ENCODE measurements at regions not wholly inside any gene's neighbourhood (a gene's known extent, or its start where the extent isn't known, plus 50 kb on each side); places are given as distances from the start of the nearest gene placed in this dataset.
"Not testable (repeated sequence)": the region's sequence is repeated elsewhere in the genome, so short reads cannot be mapped to it uniquely, and the experiment has no call there.

DNA sequence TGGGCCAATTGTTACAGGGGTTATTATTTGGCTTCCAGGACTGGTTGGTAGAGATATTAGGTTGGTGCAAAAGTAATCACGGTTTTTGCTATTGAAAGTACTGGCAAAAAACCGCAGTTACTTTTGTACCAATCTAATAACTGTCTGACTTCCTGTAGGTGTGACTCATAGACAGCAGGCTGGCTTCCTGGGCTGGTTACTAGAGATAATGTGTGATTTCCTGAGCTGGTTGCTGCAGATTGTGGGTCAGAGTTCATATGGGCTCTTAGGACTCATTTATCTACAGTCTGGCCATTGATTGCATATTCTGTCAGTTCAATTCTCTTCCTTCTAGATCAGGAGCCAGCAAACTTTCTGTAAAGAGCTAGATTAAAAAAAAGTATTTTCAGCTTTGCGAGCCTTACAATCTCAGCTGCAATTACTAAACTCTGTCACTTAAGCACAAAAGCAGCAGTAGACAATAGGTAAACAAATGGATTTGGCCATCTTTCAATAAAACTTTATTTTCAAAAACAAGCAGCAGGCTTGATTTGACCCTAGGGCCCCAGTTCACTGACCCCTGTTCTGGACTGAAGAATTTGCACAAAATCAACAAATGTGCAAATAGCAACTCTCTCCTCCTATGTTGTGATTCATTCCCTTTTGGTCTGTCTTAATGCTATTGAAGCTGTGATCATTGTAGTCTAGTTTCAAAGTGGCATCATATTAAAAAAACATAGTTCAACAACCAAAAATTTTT is 50.8 kb upstream of the BOD1L1 start:
- peak; percentile 2 to 37 for DNase-seq

DNA sequence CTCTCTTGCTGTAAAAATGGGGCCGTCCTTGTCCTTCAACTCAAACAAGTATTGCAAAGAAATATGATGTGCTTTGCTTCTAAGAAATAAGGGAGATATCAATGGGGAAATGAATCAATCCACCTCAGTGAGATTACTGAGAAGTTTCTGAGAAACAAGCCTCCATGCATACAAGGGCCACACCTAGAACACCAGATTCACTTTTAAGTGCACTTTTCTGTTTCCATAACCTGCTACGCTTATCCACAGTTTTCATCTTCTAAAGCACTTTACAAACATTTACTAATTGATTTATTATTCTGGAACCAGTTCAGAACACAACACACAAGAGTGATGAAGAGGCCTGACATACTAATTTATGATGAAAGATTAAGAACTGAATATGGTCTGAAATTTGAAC is 54.0 kb upstream of the BOD1L1 start:
- DNase-seq, result no peak

- DNase-seq, result no peak
Measured at GRCh38 chr4:13694256-13694655, 66.7 kb upstream of the BOD1L1 start.

DNA sequence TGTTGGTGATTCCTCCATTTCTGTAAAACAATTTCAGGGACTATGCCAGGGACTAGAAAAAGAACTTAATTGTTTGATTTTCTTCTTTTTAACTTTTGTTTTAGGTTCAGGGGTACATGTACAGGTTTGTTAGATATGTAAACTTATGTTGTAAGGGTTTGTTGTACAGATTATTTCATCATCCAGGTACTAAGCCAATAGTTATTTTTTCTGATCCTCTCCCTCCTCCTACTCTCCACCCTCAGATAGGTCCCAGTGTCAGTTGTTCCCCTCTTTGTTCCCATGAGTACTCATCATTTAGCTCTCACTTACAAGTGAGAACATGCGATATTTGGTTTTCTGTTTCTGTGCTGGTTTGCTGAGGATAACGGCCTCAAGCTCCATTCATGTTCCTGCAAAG is 70.8 kb upstream of the BOD1L1 start:
- DNase-seq, result no peak

GRCh38 chr4:13700021-13700857 is 72.7 kb upstream of the BOD1L1 start:
- DNase-seq, result no peak

DNA sequence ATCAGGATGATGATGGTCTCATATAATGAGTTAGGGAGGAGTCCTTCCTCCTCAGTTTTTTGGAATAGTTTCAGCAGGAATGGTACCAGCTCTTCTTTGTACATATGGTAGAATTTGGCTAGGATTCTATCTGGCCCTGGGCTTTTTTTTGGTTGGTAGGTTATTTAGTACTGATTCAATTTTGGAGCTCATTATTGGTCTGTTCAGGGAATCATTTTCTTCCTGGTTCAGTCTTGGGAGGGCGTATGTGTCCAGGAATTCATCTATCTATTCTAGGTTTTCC is 73.3 kb upstream of the BOD1L1 start:
- not testable (repeated sequence) for DNase-seq

DNA sequence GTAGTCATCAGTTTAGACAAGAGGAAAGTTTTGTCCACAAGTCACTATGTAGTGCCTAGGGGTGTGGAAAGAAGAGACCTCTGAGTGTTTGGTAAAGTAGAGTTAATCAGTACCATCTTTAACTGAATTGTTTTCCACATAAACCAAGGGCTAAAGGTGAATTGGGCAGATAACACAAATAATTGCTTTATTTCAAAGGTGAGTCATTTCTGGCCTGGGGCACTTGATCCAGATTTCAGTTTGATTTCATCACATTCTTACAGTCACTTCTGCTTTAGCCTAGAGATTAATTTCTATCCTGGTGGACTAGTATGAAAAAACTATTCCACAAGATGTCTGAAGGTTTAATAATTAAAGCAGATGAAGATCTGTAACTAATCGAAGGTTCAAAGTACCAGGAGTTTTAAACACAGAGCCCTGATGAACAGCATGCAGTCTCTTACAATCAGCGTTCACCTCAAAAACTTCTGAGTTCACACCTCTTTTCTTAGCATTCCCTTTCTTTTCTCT is 74.5 kb upstream of the BOD1L1 start:
- peak in 1 of 2 experiments; percentile 16 for DNase-seq

DNA sequence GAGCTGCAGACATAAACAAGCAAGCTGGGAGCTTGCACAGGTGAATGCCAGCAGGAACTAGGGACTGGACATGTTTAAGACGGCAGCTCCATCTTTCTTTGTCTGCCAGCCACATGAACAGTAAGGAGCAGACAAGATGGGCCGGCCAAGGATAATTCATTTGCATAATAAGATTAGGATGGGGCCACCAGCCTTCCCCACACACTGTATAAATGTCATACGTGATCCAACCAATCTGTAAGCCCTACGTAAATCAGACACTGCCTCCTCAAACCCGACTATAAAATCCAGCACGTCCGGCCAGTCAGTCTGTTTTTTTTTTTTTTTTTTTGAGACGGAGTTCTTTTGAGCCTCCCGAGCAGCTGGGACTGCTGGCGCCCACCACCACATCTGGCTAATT is 75.6 kb upstream of the BOD1L1 start:
- DNase-seq, result no peak

DNA sequence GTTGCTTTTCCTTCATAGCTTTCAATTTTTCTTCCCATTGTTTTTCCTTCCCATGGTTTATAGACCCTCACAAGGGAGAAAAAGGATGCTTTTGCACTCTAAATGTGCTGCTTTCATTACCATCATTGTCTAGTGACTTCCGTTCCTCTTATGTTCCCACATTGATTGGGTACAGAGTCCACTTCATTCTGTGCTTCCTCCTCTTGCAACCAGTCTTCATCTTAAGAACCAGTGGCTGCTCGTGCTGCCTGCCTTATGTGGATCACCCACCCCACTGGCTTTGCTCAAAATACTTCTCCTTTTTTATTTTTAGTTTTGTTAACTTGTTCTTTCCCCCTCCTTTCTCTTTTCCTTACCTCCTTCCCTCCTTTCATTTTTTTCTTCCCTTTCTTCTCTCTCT is 76.5 kb upstream of the BOD1L1 start:
- no peak for DNase-seq

GRCh38 chr4:13704761-13705160 is 77.2 kb upstream of the BOD1L1 start:
- no peak for DNase-seq

DNA sequence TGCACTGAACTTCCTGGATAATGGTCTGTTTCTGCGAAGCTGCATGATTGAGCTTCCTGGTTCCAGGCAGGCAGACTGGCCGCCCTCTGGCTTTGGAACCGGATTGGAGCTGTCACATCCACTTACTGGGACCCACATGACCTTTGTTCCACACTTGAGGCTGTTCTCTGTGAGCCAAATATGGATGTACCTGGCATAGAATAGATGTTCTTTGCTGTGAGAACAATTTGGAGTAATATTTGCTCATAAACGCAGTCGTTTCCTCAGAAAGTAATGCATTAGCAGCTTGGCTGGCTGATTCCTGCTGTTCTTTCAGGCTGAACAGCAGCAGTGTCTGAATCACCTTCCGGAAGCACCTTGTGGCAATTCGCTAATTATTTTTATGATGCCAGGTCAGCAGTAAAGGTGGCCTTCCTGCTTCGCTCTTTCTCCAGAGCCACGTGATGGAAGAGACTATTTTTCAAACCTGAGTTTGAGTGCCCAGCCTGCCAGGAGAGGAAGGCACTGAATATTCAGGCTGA is 78.1 kb upstream of the BOD1L1 start:
- no peak for DNase-seq

GRCh38 chr4:13706120-13706519 is 78.6 kb upstream of the BOD1L1 start:
- no peak for DNase-seq

DNA sequence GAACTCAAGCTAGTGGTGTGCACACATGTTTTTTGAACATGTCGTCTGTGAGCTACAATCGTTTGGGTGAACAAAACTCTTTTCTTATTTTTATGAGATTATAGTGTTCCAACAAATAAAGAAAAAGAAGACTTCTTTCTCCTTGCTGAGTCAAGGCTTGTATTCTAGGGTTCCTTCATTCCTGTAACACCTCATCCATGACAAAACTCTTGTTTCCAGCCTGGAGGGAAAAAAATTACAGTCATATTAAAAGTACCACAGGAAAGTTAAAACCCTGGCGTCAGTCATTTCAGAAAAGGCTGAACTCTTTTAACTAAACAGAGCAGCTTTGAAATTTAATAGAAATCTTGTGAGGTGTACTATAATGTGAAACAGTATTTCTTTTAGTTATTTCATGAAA is 79.2 kb upstream of the BOD1L1 start:
- no peak for DNase-seq

DNA sequence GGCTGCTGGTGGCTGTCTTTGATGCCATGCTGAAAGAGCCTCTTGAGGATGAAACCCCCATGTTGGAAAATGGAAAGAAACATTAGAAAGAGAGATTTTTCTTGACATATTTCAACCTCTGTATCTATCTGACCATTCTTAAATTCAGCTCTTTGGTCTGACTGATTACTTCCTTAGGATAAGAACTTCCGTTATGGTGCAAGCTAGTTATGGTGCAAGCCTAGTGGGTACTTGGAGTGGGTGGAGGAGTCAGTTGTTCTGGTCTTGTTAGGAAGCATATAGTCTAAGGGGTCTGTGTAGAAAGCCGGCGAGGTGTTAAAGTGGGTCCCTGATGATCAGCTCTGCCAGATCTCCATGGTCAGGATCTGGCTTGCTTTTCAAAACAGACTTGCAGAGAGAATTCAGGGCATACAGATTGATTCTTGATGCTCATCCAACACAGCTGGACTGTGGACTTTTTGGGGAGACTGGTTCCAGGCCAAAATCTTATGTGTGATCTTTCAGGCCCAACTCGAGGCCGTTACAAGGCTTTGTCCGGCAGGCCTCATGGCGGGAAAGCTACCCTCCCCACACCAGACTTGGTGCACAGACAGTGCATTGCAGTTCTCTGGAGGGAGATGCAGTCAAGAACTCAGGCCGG is 82.8 kb upstream of the BOD1L1 start:
- no peak for DNase-seq

GRCh38 chr4:13711233-13711785 is 83.8 kb upstream of the BOD1L1 start:
- no peak for DNase-seq

GRCh38 chr4:13721894-13722293 is 94.4 kb upstream of the BOD1L1 start:
- no peak for DNase-seq

DNA sequence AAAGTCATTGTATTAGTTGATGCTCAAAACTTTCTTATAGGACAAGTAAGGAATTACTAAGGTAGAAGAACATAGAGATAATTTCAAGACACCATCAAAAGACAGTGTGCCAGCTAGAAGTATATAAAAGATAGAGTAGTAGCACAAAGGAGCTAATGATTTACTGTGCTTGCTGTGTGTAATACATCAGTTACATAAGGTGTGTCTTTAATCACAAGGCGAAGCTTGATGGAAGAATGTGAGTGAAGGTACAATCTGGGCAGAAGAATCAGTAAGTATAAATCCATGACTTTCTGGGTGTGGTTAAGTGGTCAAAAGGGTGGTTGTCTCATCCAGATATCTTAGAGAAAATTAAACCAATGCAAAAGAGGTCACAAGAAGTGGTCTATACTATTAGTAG is 95.1 kb upstream of the BOD1L1 start:
- no peak for DNase-seq

- DNase-seq, result no peak
Measured at GRCh38 chr4:13728761-13729160, 101.2 kb upstream of the BOD1L1 start.

GRCh38 chr4:13731019-13731418 is 103.5 kb upstream of the BOD1L1 start:
- no peak for DNase-seq

- DNase-seq, result no peak
Measured at GRCh38 chr4:13733817-13734216, 106.3 kb upstream of the BOD1L1 start.

DNA sequence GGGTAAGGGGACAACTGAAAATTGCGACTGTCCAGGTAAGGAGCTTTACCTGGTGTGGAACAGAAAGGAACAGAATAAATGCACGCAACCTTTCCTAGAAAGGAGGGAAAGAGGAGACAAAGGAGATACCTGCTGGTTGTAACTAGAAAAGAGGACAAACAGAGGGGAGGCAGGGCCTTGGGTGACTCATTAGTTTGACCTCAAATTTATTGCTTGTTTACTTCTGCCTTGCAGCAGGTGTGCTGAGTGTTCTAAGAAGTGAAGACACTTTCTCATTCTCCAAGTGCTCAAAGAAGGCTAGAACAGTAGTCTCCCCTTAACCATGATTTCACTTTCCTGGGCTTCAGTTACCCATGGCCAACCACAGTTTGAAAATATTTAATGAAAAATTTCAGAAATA is 123.1 kb upstream of the BOD1L1 start:
- DNase-seq, result no peak

DNA sequence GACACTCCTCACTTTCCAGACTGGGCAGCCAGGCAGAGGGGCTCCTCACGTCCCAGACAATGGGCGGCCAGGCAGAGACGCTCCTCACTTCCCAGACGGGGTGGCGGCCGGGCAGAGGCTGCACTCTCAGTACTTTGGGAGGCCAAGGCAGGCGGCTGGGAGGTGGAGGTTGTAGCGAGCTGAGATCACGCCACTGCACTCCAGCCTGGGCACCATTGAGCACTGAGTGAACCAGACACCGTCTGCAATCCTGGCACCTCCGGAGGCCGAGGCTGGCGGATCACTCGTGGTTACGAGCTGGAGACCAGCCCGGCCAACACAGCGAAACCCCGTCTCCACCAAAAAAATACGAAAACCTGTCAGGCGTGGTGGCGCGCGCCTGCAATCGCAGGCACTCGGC is 134.1 kb upstream of the BOD1L1 start:
- not testable (repeated sequence) for DNase-seq

- DNase-seq, result no peak
Measured at GRCh38 chr4:13762130-13762529, 134.6 kb upstream of the BOD1L1 start.

All from SW 1271 (cell line).